GM18505 (cell line): ENCODE measurements at regions not wholly inside any gene's neighbourhood (a gene's known extent, or its start where the extent isn't known, plus 50 kb on each side); places are given as distances from the start of the nearest gene placed in this dataset.
"Not testable (repeated sequence)": the region's sequence is repeated elsewhere in the genome, so short reads cannot be mapped to it uniquely, and the experiment has no call there.

Experiments
- ATAC-seq: cut with Tn5 transposase; IDR thresholded peaks from one replicate; pipeline ENCODE4 v1.9.1; 2021; ENCODE audit not compliant: unreplicated experiment
- POLR2A ChIP-seq: IDR thresholded peaks from 4 replicates; pipeline ENCODE4 v1.6.1; 2011; ENCODE audit warnings: borderline replicate concordance; ENCODE audit not compliant: insufficient read depth, insufficient read length; ENCODE audit errors: extremely low read depth

- ATAC-seq, result no peak
- TF ChIP-seq POLR2A, result no peak
Measured at GRCh38 chr1:198846556-198846955, 207.7 kb downstream of the PTPRC start.

- TF ChIP-seq POLR2A, result no peak
- ATAC-seq, result no peak
Measured at GRCh38 chr1:198848206-198848605, 209.4 kb downstream of the PTPRC start.

- ATAC-seq, result no peak
- no peak for TF ChIP-seq POLR2A
Measured at GRCh38 chr1:198848649-198849048, 209.8 kb downstream of the PTPRC start.

GRCh38 chr1:198849093-198849492, 210.3 kb downstream of the PTPRC start:
- TF ChIP-seq POLR2A, result no peak
- no peak for ATAC-seq

- ATAC-seq, result no peak
- no peak for TF ChIP-seq POLR2A
Measured at GRCh38 chr1:198850196-198850595, 211.4 kb downstream of the PTPRC start.

GRCh38 chr1:198850966-198851365, 212.1 kb downstream of the PTPRC start:
- ATAC-seq, result not testable (repeated sequence)

- TF ChIP-seq POLR2A, result no peak
- no peak for ATAC-seq
Measured at GRCh38 chr1:198856601-198857000, 217.8 kb downstream of the PTPRC start.

- no peak for TF ChIP-seq POLR2A
- no peak for ATAC-seq
Measured at GRCh38 chr1:198858033-198858432, 219.2 kb downstream of the PTPRC start.

- TF ChIP-seq POLR2A, result no peak
- ATAC-seq, result no peak
Measured at GRCh38 chr1:198860371-198860770, 221.5 kb downstream of the PTPRC start.

- TF ChIP-seq POLR2A, result no peak
- no peak for ATAC-seq
Measured at GRCh38 chr1:198861636-198862035, 222.8 kb downstream of the PTPRC start.

GRCh38 chr1:198864695-198865094, 225.9 kb downstream of the PTPRC start:
- no peak for ATAC-seq
- no peak for TF ChIP-seq POLR2A

GRCh38 chr1:198865319-198865718, 226.5 kb downstream of the PTPRC start:
- no peak for TF ChIP-seq POLR2A
- ATAC-seq, result no peak

GRCh38 chr1:198867182-198867581, 228.3 kb downstream of the PTPRC start:
- no peak for ATAC-seq
- no peak for TF ChIP-seq POLR2A

GRCh38 chr1:198873696-198874230, 234.9 kb downstream of the PTPRC start:
- no peak for ATAC-seq
- TF ChIP-seq POLR2A, result no peak

GRCh38 chr1:198876371-198876871, 237.6 kb downstream of the PTPRC start:
- no peak for ATAC-seq
- no peak for TF ChIP-seq POLR2A
